GM12878 (cell line): ENCODE measurements at regions not wholly inside any gene's neighbourhood (a gene's known extent, or its start where the extent isn't known, plus 50 kb on each side); places are given as distances from the start of the nearest gene placed in this dataset.

Experiments
- ATAC-seq: fragments of 200-7000 bp; cut with Tn5 transposase; 3 replicates; pipeline ENCODE4 v1.9.1; 2020; ENCODE audit warnings: mild to moderate bottlenecking, moderate library complexity
- BruUV-seq: library from RNA; stranded (reverse); fragments of 400-500 nt; replicated peaks from 2 replicates; lab custom pipeline; 2021; lab: Mats Ljungman, UMichigan
- CTCF ChIA-PET: fragments of 300-600 bp; sonication (Branson Sonifier 250); formaldehyde crosslinking; extraction: SDS; loops from one replicate; lab custom pipeline; 2021; ENCODE audit warnings: inconsistent platforms; lab: Yijun Ruan, JAX
- POLR2A ChIA-PET: fragments of 350-600 bp; formaldehyde crosslinking; extraction: SDS; loops from one replicate; lab custom pipeline; 2021; ENCODE audit warnings: inconsistent platforms; lab: Charles Lee
- RAD21 ChIA-PET: fragments of 300-600 bp; sonication (Branson Sonifier 250); formaldehyde crosslinking; loops from one replicate; lab custom pipeline; 2023; ENCODE audit warnings: antibody characterized with exemption; ENCODE audit not compliant: unreplicated experiment; lab: Charles Lee
- SMC1A ChIA-PET: fragments of 300-600 bp; sonication (Branson Sonifier 250); formaldehyde crosslinking; loops from one replicate; lab custom pipeline; 2023; ENCODE audit not compliant: unreplicated experiment, uncharacterized antibody; lab: Charles Lee
- DNase-seq: peaks from one replicate; pipeline ENCODE4 v3.0.0-alpha.2; 2011; ENCODE audit warnings: low read depth, low spot score
- FAIRE-seq: peaks from 3 replicates; lab custom pipeline; 2011; peaks lifted over from hg19 to GRCh38; lab: Jason Lieb, UNC
- H2AFZ ChIP-seq: 2 replicates; pipeline ENCODE4 v1.6.0; 2011; ENCODE audit warnings: low read depth, low read length, control low read depth; ENCODE audit not compliant: control insufficient read depth
- H3K27ac ChIP-seq: 2 replicates; pipeline ENCODE4 v1.5.1; 2011; ENCODE audit warnings: control low read depth; ENCODE audit not compliant: control insufficient read depth, insufficient read depth
- H3K27me3 ChIP-seq, 2 experiments: replicated peaks in 1 of 2; 2 replicates each; pipeline versions ENCODE4 v1.6.0 to v1.6.1; 2011; ENCODE audit warnings: low read length in 1 of 2; ENCODE audit not compliant: control insufficient read depth in 2 of 2, insufficient read depth in 2 of 2
- H3K36me3 ChIP-seq, 2 experiments: 2 replicates each; pipeline ENCODE4 v1.5.1; 2011; ENCODE audit warnings: low read length in 1 of 2; ENCODE audit not compliant: control insufficient read depth in 2 of 2, insufficient read depth in 2 of 2
- H3K4me1 ChIP-seq: 2 replicates; pipeline ENCODE4 v1.6.1; 2011; ENCODE audit warnings: mild to moderate bottlenecking, low read length, moderate library complexity, mixed read lengths; ENCODE audit not compliant: control insufficient read depth, insufficient read depth
- H3K4me2 ChIP-seq: 2 replicates; pipeline ENCODE4 v1.6.0; 2011; ENCODE audit warnings: control low read depth; ENCODE audit not compliant: control insufficient read depth, insufficient read depth
- H3K4me3 ChIP-seq: fragments of 200-600 bp; sonication (generic); 2 replicates; pipeline ENCODE4 v1.5.1; 2016
- H3K79me2 ChIP-seq: 2 replicates; pipeline ENCODE4 v1.6.0; 2011; ENCODE audit warnings: low read length; ENCODE audit not compliant: control insufficient read depth, insufficient read depth
- H3K9ac ChIP-seq: 2 replicates; pipeline ENCODE4 v1.8.0; 2011; ENCODE audit warnings: low read length, control low read depth, mixed read lengths; ENCODE audit not compliant: control insufficient read depth, insufficient read depth
- H3K9me3 ChIP-seq: replicated peaks from 3 replicates; pipeline ENCODE4 v1.5.1; 2011; ENCODE audit warnings: mild to moderate bottlenecking, low read length; ENCODE audit not compliant: control insufficient read depth, insufficient read depth
- H4K20me1 ChIP-seq: 2 replicates; pipeline ENCODE4 v1.6.0; 2011; ENCODE audit not compliant: control insufficient read depth, insufficient read depth
- BCL3 ChIP-seq: IDR thresholded peaks from 2 replicates; pipeline ENCODE4 v1.6.1; 2011; ENCODE audit warnings: borderline replicate concordance, low read depth, mild to moderate bottlenecking, moderate library complexity, low read length; ENCODE audit not compliant: insufficient read depth, poor library complexity, severe bottlenecking
- CHD1 ChIP-seq: IDR thresholded peaks from 2 replicates; pipeline ENCODE4 v1.6.1; 2012; ENCODE audit warnings: low read depth, low read length, improper control_type of control experiment
- ESRRA ChIP-seq: IDR thresholded peaks from 2 replicates; pipeline ENCODE4 v1.6.1; 2012; ENCODE audit warnings: mild to moderate bottlenecking, low read length, improper control_type of control experiment
- IKZF1 ChIP-seq: fragments of 450-650 bp; conservative IDR thresholded peaks from 2 replicates; pipeline ENCODE4 v1.6.1; 2017; ENCODE audit warnings: antibody characterized with exemption, mild to moderate bottlenecking
- IRF4 ChIP-seq: IDR thresholded peaks from 2 replicates; pipeline ENCODE4 v1.6.1; 2011; ENCODE audit warnings: low read depth, low read length
- NFYB ChIP-seq: IDR thresholded peaks from 2 replicates; pipeline ENCODE4 v1.6.1; 2011; ENCODE audit warnings: low read depth, mild to moderate bottlenecking, low read length, improper control_type of control experiment, moderate library complexity; ENCODE audit not compliant: insufficient read depth
- NR2C1 ChIP-seq: fragments of 450-650 bp; IDR thresholded peaks from 2 replicates; pipeline ENCODE4 v1.6.1; 2017; ENCODE audit warnings: antibody characterized with exemption, mild to moderate bottlenecking, moderate library complexity
- POLR2AphosphoS2 ChIP-seq: IDR thresholded peaks from 2 replicates; pipeline ENCODE4 v1.6.1; 2011; ENCODE audit warnings: low read depth, mild to moderate bottlenecking, low read length, improper control_type of control experiment, moderate library complexity
- RB1 ChIP-seq: fragments of 450-650 bp; formaldehyde crosslinking; IDR thresholded peaks from 2 replicates; pipeline ENCODE4 v1.6.1; 2017; ENCODE audit warnings: mild to moderate bottlenecking, borderline replicate concordance
- RBBP5 ChIP-seq: fragments of 200-600 bp; sonication (generic); conservative IDR thresholded peaks from 2 replicates; pipeline ENCODE4 v1.6.1; 2016
- SP1 ChIP-seq: IDR thresholded peaks from one replicate; pipeline ENCODE4 v1.6.1; 2011; ENCODE audit warnings: low read depth, low read length
- SUPT20H ChIP-seq: IDR thresholded peaks from 2 replicates; pipeline ENCODE4 v1.6.1; 2011; ENCODE audit warnings: low read depth, mild to moderate bottlenecking, low read length, moderate library complexity, borderline replicate concordance; ENCODE audit not compliant: control insufficient read depth
- TAF1 ChIP-seq: IDR thresholded peaks from 2 replicates; pipeline ENCODE4 v1.6.1; 2011; ENCODE audit warnings: mild to moderate bottlenecking, low read depth, low read length, borderline replicate concordance
- WGBS: methylation state at CpG from one replicate; pipeline ENCODE4 v1.1.6; 2016; ENCODE audit warnings: low lambda C conversion rate; ENCODE audit not compliant: insufficient replicate concordance, insufficient coverage; ENCODE audit errors: missing lambda C conversion rate; 5-methylcytosine and 5-hydroxymethylcytosine counted together
- in situ Hi-C: fragments of 300-500 bp; cut with MboI; formaldehyde crosslinking; loops from 9 replicates; pipeline ENCODE4 v1.14.3; 2018; ENCODE audit warnings: mixed read lengths
- intact Hi-C: fragments of 100-400 bp; cut with micrococcal nuclease; formaldehyde crosslinking; loops from one replicate; pipeline ENCODE4 v1.14.2; 2022; ENCODE audit not compliant: unreplicated experiment

GRCh38 chr14:98599082-98599481 is 672.9 kb downstream of the BCL11B start:
- in situ Hi-C loops, result no loop called here
- 10% methylated on average over 5 of the region's 5 CpGs for WGBS
- TF ChIP-seq SUPT20H, result no peak
- no peak for TF ChIP-seq NFYB
- TF ChIP-seq TAF1, result no peak

GRCh38 chr14:98602983-98603382 is 669.0 kb downstream of the BCL11B start:
- H3K9ac ChIP-seq, result no peak overlapping the region
- H3K79me2 ChIP-seq, result no peaks in the 10 kb centered on the region
- TF ChIP-seq RB1 (no peak), BCL3 (no peak), NR2C1 (no peak), RBBP5 (no peak), ESRRA (no peak), CHD1 (no peak), IKZF1 (no peak), SP1 (no peak), IRF4 (no peak), POLR2AphosphoS2 (no peak)
- BruUV-seq, result no TSS peak
- H3K36me3 ChIP-seq, result no peaks in the 10 kb centered on the region
- ATAC-seq (no peak), FAIRE-seq (no peak), DNase-seq (no peak)
- H3K27ac ChIP-seq, result no peak overlapping the region
- no peaks in the 10 kb centered on the region for H4K20me1 ChIP-seq
- 8% methylated on average over 7 of the region's 7 CpGs for WGBS
- no peak overlapping the region for H3K4me3 ChIP-seq
- ChIA-PET POLR2A (no interaction called here), RAD21 (no interaction called here), SMC1A (no interaction called here), CTCF (interaction anchor here (0.6 kb wide), 1 partner anchor 90 kb away, joined by 3 read pairs; no protein-coding TSS in a partner anchor)
- intact Hi-C loops, result no loop called here
- no peaks in the 10 kb centered on the region for H3K27me3 ChIP-seq
- no peaks in the 10 kb centered on the region for H3K4me1 ChIP-seq
- no peak overlapping the region for H3K4me2 ChIP-seq
- in situ Hi-C loops, result no loop called here
- H2AFZ ChIP-seq, result no peak overlapping the region
- no peaks in the 10 kb centered on the region; the same call in 2 of the 3 replicates for H3K9me3 ChIP-seq

More at GRCh38 chr14:98599082-98599481, 672.9 kb downstream of the BCL11B start:
- Histone ChIP-seq H2AFZ (no peak overlapping the region), H3K9me3 (no peaks in the 10 kb centered on the region; the same call in 2 of the 3 replicates), H3K79me2 (no peaks in the 10 kb centered on the region), H3K4me2 (no peak overlapping the region), H4K20me1 (no peaks in the 10 kb centered on the region), H3K4me1 (no peaks in the 10 kb centered on the region), H3K9ac (no peak overlapping the region), H3K27ac (no peak overlapping the region), H3K36me3 (no peaks in the 10 kb centered on the region), H3K27me3 (no peaks in the 10 kb centered on the region), H3K4me3 (no peak overlapping the region)
- POLR2A ChIA-PET, result no interaction called here
- intact Hi-C loops, result no loop called here
- BruUV-seq, result no TSS peak
- SMC1A ChIA-PET, result no interaction called here
- CTCF ChIA-PET, result no interaction called here
- no peak for FAIRE-seq
- RAD21 ChIA-PET, result no interaction called here
- no peak for ATAC-seq
- DNase-seq, result no peak
